ENCODE measurements at regions not wholly inside any gene's neighbourhood (a gene's known extent, or its start where the extent isn't known, plus 50 kb on each side); places are given as distances from the start of the nearest gene placed in this dataset.

DNA sequence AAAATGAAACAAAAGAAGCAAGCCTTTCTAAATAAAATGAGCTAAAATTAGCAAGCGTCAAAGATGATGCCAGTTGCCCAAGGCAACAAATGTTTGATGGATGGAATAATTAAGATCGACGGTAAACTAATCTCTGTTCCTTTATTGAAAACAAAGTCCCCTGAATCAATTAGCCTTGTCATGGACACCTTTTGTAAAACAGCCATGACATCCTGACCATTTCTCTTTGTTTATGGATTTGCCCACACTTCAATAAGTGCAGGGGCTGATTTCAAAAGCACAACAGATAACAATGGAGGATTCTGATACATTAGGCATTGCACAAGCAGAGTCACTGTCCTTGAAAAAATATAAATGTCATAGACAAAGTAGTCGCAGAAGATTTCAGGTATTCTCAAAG, 160.1 kb upstream of the HNRNPA3 start:
- in situ Hi-C loops (cut with MboI; ENCODE audit: low pct_unique_long_range_greater_than_20kb, low sequenced_read_pairs) = no loop called here
- no peak for DNase-seq

DNA sequence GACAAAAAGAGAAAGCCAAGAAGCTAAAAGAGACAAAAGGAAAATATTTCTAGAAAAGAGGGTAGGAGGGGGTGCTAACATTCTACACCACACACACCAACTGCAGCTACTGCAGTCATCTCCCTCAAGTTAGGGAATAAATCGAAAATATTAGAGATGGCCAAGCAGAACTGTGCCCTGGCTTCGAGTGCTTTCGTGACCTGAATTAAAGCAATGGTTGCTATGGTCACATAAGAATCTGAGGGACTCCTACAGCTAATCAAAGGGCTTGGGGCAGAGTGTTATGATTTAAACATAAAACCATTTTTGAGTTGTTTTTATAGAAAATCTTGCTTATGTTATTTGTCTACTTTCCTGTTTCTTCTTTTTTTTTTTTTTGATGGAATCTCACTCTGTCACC, 159.6 kb upstream of the HNRNPA3 start:
- in situ Hi-C loops (cut with MboI; ENCODE audit: low pct_unique_long_range_greater_than_20kb, low sequenced_read_pairs) = no loop called here
- no peak for DNase-seq

DNA sequence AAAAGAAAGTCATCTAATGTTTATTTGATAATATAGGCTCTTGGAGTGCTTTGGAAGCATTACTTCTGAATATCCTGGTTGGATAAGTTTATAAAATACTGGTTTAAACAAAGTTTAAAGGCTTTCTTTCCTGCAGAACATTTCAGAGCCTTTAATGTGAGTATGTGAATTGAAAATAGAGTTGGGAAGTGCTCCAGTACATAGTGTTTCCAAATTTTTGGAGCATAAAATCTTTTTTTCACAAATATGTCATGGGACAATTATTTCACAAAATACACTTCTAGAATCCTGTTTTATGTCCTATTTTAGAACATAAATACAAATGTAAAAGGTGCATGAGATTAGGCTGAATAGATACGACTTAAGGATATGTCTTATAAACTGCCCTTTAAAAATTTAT, 158.9 kb upstream of the HNRNPA3 start:
- in situ Hi-C loops (cut with MboI; ENCODE audit: low pct_unique_long_range_greater_than_20kb, low sequenced_read_pairs) = no loop called here
- DNase-seq = no peak

DNA sequence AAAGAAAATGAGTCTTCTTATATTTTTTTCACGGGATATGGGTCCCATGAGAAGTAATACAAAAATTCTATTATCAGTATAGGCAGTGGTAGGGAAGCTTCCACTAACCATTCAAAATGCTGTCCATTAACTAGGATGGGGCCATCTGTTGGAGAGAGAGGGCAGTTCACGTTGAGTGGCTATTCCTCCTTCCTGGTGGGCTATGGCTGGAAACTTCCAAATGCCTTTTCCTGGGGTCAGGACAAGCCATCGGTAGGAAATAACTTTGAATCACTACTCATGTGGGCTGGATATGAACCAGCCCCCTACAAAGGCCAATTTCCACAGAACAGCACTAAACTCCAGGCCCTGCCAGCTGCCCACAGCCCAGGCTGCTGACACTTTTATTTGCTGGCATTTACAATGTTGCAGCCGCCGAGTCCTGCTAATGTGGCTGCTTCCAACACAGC, 156.1 kb upstream of the HNRNPA3 start:
- in situ Hi-C loops (cut with MboI; ENCODE audit: low pct_unique_long_range_greater_than_20kb, low sequenced_read_pairs) = no loop called here

DNA sequence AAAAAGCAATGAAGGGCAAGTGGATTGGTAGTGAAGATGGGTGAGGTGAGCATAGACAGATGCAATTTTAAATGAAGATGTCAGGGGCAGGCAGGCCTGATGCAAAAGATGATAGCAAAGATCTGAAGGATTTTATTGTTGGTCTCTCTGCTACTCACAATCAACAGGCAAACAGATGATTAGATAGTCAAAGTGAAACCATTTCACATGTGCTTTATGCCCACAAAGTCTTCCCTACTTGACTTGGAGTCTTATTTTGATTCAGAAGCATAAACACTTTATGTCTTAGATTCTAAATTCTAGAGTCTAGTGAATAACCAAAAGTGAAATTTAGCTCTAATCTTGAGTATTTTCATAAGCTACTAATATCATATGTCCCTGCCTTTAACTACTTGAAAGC, 153.8 kb upstream of the HNRNPA3 start:
- no peak for DNase-seq
- in situ Hi-C loops (cut with MboI; ENCODE audit: low pct_unique_long_range_greater_than_20kb, low sequenced_read_pairs) = no loop called here

More for the DNA sequence above, 156.1 kb upstream of the HNRNPA3 start:
- DNase-seq = no peak

DNA sequence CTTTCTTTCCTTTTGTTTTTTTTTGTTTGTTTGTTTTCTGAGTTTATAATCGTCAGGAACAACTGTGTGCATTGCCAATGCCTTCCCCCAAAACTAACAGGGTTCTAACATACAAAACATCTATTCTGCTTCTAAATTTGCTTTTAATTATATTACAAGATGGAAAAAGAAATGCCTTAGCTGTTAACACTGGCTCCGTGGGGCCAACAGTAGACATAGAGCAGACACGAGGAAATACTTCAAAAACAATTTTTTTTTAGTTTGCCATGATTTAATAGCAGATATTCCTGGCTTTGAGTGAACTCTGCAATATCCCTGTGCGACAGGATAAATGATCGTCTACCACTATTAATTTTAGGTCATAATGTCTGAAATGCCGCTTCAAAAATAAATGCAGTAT, 153.3 kb upstream of the HNRNPA3 start:
- in situ Hi-C loops (cut with MboI; ENCODE audit: low pct_unique_long_range_greater_than_20kb, low sequenced_read_pairs) = no loop called here
- DNase-seq = no peak

DNA sequence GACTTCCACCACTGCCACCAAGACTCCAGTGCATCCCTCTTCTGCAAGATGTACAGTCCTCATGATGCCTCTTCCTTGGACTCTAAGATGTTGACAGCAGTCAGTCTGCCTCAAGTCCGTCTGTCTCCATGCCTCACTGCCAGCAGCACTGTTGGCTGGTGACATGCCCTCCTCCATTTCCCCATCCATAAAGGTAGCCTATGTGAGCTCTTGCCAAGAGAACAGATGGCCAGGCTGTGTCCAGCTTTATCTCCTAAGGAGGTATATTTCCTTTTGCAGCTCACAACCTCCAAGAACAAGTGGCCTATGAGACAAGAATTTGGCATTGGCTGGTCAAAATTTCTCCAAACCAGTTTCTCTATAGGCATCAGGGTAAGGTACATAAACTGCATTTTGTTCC, 149.3 kb upstream of the HNRNPA3 start:
- in situ Hi-C loops (cut with MboI; ENCODE audit: low pct_unique_long_range_greater_than_20kb, low sequenced_read_pairs) = no loop called here
- no peak for DNase-seq

DNA sequence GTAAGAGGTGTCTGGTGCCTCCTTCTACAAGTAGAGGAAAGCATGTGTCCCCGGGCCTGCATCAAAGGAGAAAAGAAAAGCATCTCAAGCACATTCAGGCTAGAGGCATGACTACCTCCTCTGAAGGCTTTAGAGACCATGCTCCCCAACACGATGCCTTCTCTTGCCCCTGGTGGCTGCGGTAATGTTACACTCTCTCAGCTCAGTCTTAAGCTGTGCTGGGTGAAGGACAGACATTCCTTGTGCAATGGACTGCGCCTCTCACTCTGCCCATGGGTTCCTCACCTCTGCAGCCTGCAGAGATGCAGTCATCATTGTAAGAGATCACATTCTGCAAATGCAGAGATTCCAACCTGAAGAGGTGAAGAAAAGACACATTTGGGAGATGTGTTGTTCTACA, 148.2 kb upstream of the HNRNPA3 start:
- DNase-seq = no peak
- in situ Hi-C loops (cut with MboI; ENCODE audit: low pct_unique_long_range_greater_than_20kb, low sequenced_read_pairs) = no loop called here

DNA sequence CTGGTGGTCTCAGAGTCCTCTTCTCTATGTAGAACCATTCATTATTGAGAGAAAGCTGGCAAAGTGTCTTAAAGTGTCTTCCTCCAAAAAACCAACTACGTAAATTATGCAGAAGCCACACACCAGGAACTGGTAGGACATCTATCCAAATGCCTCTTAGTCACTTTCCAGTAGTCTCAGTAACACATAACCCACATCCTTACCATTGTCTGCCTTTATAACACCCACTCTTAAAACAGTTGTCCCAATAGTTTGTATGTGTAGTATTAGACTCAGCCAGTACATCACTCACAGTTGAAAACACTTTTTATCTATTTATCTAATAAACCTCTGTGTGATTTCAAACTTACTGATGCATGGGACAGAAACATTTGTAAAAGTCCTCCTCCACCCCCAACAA, 143.6 kb upstream of the HNRNPA3 start:
- DNase-seq = no peak
- in situ Hi-C loops (cut with MboI; ENCODE audit: low pct_unique_long_range_greater_than_20kb, low sequenced_read_pairs) = no loop called here

DNA sequence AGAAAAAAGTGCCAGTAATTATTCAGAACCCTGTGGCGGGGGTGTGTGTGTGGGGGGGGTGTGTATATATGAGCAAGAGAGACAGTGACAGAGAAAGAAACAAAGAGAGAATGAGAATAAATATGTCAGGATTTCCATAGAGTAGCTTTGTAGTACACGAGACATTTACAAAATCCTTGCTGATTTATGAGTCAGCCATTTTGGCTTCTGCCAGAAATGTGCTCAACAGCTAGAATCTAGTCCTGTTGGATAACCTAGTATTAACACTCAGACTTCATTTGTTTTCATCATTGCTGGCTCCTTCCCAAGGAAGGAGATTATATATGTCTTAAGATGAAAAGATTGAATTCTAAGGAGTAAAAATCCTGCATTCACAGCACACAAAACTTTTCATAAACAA, 140.5 kb upstream of the HNRNPA3 start:
- DNase-seq = no peak
- in situ Hi-C loops (cut with MboI; ENCODE audit: low pct_unique_long_range_greater_than_20kb, low sequenced_read_pairs) = no loop called here

DNA sequence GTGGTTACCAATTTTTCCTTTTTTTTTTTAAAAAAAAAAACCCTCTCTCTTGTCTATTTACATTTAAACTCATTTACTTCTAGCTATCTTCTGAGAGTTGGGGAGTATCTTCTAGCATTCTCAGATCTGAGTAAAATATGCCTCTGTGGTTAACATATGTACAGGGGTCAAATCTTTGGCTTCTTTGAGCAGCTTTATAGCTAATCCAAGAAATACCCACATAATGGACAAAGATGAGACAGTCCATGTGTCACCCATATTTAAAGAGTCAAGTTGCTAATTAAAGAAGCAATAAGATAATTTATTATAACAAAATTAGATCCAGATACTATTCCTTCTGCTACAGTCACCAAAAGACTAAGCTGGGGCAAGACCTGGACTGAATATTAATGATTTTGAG, 139.0 kb upstream of the HNRNPA3 start:
- DNase-seq = no peak
- in situ Hi-C loops (cut with MboI; ENCODE audit: low pct_unique_long_range_greater_than_20kb, low sequenced_read_pairs) = no loop called here

DNA sequence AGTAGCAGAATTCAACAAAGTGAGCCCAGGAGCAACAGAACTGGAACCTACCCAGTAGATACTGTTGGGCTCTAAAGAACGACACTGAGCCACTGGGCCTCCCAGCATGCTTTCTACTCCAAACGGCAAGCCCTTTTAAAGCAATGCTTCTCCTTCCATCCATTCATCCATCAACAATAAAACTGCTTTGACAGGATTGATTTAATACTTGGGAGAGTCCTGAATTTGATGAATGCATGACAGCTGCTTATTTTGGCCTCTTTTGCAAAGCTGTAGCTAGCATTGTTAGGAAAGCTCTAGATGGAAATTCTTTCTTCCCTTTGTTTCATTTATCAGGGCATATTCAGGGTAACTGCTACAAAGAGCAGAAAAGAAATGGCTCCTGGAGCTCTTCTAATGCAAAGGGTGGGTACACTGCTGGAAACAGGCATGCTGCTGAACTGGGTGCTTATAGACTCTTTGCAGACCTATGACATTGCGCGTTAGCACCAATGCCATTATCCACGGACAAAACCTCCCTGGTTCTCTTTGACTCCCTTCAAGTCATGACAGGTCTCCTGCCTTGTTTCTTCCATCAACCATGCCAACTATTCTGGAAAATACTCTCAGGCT, 138.4 kb upstream of the HNRNPA3 start:
- in situ Hi-C loops (cut with MboI; ENCODE audit: low pct_unique_long_range_greater_than_20kb, low sequenced_read_pairs) = no loop called here
- no peak for DNase-seq

DNA sequence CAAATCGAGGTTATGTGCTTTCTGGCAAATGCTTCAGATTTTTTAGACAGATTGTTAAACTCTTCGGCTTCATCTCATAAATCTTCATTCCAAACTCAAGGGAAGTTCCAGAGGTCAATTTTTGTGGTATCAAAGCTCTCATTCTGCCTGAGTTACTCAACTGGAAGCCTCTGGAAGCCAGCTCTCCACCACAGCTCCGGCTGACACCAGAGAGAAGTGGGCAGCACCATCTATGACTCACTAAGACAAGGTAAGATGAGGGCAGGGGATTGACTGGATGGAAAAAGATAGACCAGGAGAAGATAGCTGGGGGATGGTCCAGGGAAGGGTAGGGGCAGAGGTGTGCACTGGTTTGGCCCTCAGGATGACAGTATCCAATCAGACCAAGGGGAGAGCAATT, 137.3 kb upstream of the HNRNPA3 start:
- DNase-seq = no peak
- in situ Hi-C loops (cut with MboI; ENCODE audit: low pct_unique_long_range_greater_than_20kb, low sequenced_read_pairs) = no loop called here

DNA sequence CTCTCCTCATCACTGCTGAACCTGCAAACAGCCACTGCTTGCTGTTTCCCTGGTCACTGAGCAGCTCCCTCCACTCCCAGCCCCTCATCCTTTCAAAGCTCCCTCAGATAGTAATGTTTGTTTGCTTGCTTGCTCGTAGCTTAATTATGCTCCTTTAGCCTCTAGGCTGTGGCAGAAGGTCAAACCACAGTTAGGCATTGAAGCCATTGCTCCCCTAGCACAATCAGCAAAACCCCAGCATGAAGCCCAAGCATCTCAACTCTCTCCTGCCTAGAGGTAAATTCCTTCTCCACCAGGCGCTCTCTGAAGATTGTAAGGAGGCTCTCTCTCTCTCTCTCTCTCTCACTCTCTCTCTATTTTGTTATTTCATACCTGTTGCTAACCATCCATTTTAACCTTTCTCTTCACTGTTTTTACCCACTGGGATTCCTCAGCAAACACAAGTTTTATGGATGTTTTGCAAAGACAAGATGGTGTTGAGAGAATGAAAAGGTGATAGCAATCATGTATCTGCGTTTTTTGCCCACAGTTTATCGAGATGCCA, 135.9 kb upstream of the HNRNPA3 start:
- in situ Hi-C loops (cut with MboI; ENCODE audit: low pct_unique_long_range_greater_than_20kb, low sequenced_read_pairs) = no loop called here
- no peak for DNase-seq

DNA sequence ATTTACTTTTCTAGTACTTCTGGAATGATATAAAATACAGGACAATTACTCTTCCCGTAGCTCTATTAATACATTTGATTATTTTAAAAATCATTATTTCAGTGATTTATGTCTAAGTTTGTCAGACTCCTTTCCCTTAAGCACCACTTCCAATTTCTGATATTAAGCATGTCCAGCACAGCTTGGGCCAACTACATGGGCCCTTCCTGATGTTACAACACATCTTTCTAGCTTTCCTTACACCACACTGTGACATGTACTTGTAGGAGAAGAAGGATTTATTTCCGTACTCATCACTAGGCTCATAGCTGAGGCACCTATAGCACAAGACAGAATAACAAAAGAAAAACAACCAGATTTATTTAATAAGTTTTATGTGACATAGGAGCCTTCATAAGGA, 134.8 kb upstream of the HNRNPA3 start:
- in situ Hi-C loops (cut with MboI; ENCODE audit: low pct_unique_long_range_greater_than_20kb, low sequenced_read_pairs) = no loop called here
- no peak for DNase-seq

DNA sequence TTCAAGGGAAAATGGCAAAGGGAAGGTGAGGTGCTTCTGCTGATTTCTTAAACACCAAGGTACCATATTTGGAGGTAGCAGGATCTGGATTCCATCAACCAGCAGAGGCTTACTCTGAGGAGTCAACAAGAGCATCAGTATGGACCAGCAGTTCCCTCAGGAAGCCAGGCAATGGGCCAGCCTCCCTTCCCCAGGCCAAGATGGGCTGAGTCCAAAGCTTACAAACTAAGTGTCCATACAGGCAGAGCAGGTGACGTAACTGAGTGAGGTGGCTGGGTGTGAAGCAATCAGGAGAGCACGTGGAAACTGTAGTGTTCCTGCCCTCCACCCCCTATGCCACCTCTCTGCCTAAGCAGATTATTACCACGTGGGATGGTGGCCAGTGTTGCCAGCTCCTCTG, 134.2 kb upstream of the HNRNPA3 start:
- no peak for DNase-seq
- in situ Hi-C loops (cut with MboI; ENCODE audit: low pct_unique_long_range_greater_than_20kb, low sequenced_read_pairs) = no loop called here

DNA sequence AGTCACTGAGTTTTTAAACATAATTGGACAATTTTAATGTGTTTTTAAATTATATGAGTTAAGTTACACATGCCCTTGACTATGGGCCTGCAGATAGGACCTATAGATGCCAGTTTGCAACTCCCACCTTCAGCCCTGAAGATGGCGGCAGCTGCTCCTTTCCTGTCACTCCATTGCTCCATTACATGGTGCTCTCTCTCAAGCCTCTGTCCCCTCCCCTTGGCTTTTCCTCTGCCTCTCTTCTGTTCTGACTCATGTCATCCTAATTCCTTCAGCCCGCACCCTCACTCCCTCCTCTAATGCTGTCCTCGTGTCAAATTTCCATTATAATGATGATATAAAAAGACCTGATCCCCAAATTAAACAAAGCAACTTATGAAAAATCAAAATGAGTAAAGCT, 133.7 kb upstream of the HNRNPA3 start:
- no peak for DNase-seq
- in situ Hi-C loops (cut with MboI; ENCODE audit: low pct_unique_long_range_greater_than_20kb, low sequenced_read_pairs) = no loop called here

DNA sequence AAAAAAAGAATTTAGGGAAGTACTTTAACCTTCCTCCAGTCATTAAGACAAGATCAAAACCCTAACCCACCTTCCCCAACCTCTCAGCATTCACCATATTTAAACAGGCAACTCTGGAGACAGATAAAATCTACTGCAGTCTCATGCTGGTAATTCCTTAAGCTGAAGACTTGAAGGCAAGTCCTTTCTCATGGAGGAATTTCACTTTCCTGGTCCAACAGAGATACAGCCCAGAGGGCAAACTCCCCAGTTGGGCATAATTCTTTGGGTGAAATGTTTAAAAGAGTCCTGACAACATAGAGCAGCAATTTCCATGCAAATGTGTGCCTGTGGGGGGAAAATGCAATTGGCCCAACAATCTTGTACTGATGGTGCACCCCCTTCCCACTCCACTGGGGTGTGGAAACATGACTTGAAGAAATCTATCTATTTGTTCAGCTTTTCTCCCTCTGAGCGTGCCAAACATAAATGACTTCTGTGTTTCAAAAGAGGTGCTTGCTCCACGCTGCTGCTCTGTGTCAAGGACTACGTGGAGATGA, 131.8 kb upstream of the HNRNPA3 start:
- in situ Hi-C loops (cut with MboI; ENCODE audit: low pct_unique_long_range_greater_than_20kb, low sequenced_read_pairs) = no loop called here

DNA sequence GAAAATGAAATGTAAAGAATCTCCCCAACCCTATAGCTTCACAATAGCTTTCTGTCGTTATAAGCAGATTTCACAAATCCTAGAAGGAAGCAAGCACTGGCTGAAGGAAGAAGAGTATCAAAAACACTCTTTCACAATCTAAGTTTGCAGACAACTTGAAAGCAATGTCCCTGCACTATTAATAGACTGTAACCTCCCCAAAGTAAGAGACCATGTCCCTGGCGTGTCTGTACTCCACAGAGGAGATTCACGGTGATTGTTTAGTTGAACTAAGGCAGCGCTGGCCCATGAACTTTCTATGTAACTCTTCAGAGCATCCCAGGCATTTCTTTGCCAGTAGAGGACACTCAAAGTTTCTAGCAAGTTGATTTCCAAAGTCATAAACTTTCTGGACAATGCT, 128.0 kb upstream of the HNRNPA3 start:
- DNase-seq = no peak
- in situ Hi-C loops (cut with MboI; ENCODE audit: low pct_unique_long_range_greater_than_20kb, low sequenced_read_pairs) = no loop called here

More for the DNA sequence above, 131.8 kb upstream of the HNRNPA3 start:
- no peak for DNase-seq

DNA sequence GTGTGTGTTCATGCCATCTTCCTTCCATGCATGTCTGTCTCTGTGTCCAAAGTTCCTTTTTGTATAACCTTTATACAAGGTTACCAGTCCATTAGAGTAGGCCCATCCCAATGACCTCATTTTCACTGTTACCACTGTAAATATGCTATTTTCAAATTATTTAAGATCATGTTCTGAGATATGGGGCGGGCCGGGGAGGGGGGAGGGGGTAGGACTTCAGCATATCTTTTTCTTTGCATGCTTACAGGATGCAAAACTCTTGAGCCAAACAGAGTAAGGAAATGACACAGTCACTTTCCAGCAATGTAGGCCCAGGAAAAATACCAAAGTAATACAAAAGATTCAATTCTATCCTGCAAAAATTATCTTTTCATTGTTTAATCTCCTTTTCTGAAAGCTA, 124.1 kb upstream of the HNRNPA3 start:
- in situ Hi-C loops (cut with MboI; ENCODE audit: low pct_unique_long_range_greater_than_20kb, low sequenced_read_pairs) = no loop called here
- DNase-seq = no peak

DNA sequence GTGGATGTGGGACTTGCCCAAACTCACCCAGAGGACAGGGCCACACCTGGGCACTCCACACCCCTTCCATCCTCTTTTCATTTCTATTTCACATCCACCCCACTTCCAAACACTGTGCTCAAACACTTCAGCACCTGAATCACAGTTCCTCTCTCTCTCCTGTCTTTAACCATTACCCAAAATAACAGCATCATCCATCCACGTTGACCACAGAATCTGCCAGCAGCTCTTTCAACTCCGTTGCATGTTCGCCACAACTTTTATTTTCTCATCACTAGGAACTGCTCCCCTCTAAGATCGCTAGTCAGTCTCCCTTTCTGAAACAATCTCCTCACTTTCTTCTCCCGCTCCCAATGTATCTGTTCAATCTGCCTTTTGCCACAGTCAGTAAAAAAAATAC, 121.6 kb upstream of the HNRNPA3 start:
- in situ Hi-C loops (cut with MboI; ENCODE audit: low pct_unique_long_range_greater_than_20kb, low sequenced_read_pairs) = no loop called here

More for the DNA sequence above, 121.6 kb upstream of the HNRNPA3 start:
- DNase-seq = no peak
